SK-N-SH (cell line): ENCODE measurements at regions not wholly inside any gene's neighbourhood (a gene's known extent, or its start where the extent isn't known, plus 50 kb on each side); places are given as distances from the start of the nearest gene placed in this dataset.

Experiments used
- CTCF ChIA-PET: fragments of 300-600, 350-600 bp; formaldehyde crosslinking; extraction: SDS; loops from one replicate; lab custom pipeline; 2021; lab: Yijun Ruan, JAX
- POLR2A ChIA-PET: fragments of 350-600 bp; sonication (Branson Sonifier 250); formaldehyde crosslinking; extraction: SDS; loops from one replicate; lab custom pipeline; 2020; ENCODE audit warnings: antibody characterized with exemption, inconsistent platforms; lab: Yijun Ruan, JAX
- DNase-seq: peaks from one replicate; pipeline ENCODE4 v3.0.0; 2012
- H2AFZ ChIP-seq: fragments of 200-600 bp; sonication (generic); 2 replicates; pipeline ENCODE4 v1.8.1; 2016; ENCODE audit warnings: antibody characterized with exemption, mild to moderate bottlenecking, low read depth
- H3F3A ChIP-seq: fragments of 200-600 bp; sonication (generic); replicated peaks from 2 replicates; pipeline ENCODE3; 2016; ENCODE audit warnings: antibody characterized with exemption, mild to moderate bottlenecking; ENCODE audit not compliant: insufficient read depth
- H3K27ac ChIP-seq, 2 experiments: fragments of 200-500 bp in 1 of 2; fragments of 200-600 bp in 1 of 2; sonication (Bioruptor generic) in 1 of 2; sonication (generic), shearing (Covaris generic) in 1 of 2; 2 replicates each; pipeline versions ENCODE4 v1.5.1 to v1.6.1; 2014 to 2016; ENCODE audit warnings: low read depth in 2 of 2, inconsistent platforms in 1 of 2, low read length in 1 of 2, mild to moderate bottlenecking in 1 of 2, mixed read lengths in 1 of 2
- H3K27me3 ChIP-seq: fragments of 200-600 bp; sonication (generic), shearing (Covaris generic); 2 replicates; pipeline ENCODE4 v1.6.1; 2016; ENCODE audit warnings: mixed run types; ENCODE audit not compliant: insufficient read depth
- H3K36me3 ChIP-seq, 2 experiments: fragments of 200-500 bp in 1 of 2; fragments of 200-600 bp in 1 of 2; sonication (Bioruptor generic) in 1 of 2; sonication (generic) in 1 of 2; replicated peaks in 1 of 2; 2 replicates each; pipeline versions ENCODE3 to v1.5.1; 2014 to 2016; ENCODE audit warnings: low read length in 1 of 2, mild to moderate bottlenecking in 1 of 2; ENCODE audit not compliant: insufficient read depth in 2 of 2, control insufficient read depth in 1 of 2
- H3K4me1 ChIP-seq, 2 experiments: fragments of 200-500 bp in 1 of 2; fragments of 200-600 bp in 1 of 2; sonication (Bioruptor generic) in 1 of 2; sonication (generic), shearing (Covaris generic) in 1 of 2; 2 replicates each; pipeline versions ENCODE4 v1.5.1 to v1.6.1; 2014 to 2016; ENCODE audit warnings: low read depth in 1 of 2, low read length in 1 of 2, mixed run types in 1 of 2; ENCODE audit not compliant: insufficient read depth in 2 of 2, control insufficient read depth in 1 of 2
- H3K4me2 ChIP-seq: fragments of 200-600 bp; sonication (generic), shearing (Covaris generic); 2 replicates; pipeline ENCODE4 v1.6.1; 2017; ENCODE audit warnings: mixed run types
- H3K4me3 ChIP-seq, 2 experiments: fragments of 200-500 bp in 1 of 2; fragments of 200-600 bp in 1 of 2; sonication (Bioruptor generic) in 1 of 2; sonication (generic), shearing (Covaris generic) in 1 of 2; 2 replicates each; pipeline versions ENCODE4 v1.5.1 to v1.8.1; 2014 to 2016; ENCODE audit warnings: low read depth in 2 of 2, inconsistent platforms in 1 of 2, low read length in 1 of 2, mild to moderate bottlenecking in 1 of 2, mixed read lengths in 1 of 2, moderate library complexity in 1 of 2
- H3K79me2 ChIP-seq: fragments of 200-600 bp; sonication (generic); 2 replicates; pipeline ENCODE4 v1.8.1; 2017; ENCODE audit warnings: mild to moderate bottlenecking; ENCODE audit not compliant: insufficient read depth
- H3K9ac ChIP-seq: fragments of 200-600 bp; sonication (generic); 2 replicates; pipeline ENCODE4 v1.6.1; 2017; ENCODE audit warnings: mixed run types
- H3K9me2 ChIP-seq: fragments of 200-600 bp; sonication (generic); 2 replicates; pipeline ENCODE4 v1.6.1; 2017; ENCODE audit warnings: mixed run types
- H3K9me3 ChIP-seq: fragments of 200-600 bp; sonication (generic); 2 replicates; pipeline ENCODE4 v1.6.1; 2017; ENCODE audit warnings: mixed run types, mild to moderate bottlenecking, moderate library complexity
- H4K20me1 ChIP-seq: fragments of 200-600 bp; sonication (generic); 2 replicates; pipeline ENCODE4 v1.6.1; 2017; ENCODE audit warnings: mild to moderate bottlenecking, mixed run types; ENCODE audit not compliant: insufficient read depth
- CTCF ChIP-seq: fragments of 200-600 bp; sonication (generic); IDR thresholded peaks from 2 replicates; pipeline ENCODE4 v1.6.1; 2017; ENCODE audit warnings: antibody characterized with exemption, mild to moderate bottlenecking, moderate library complexity
- EZH2phosphoT487 ChIP-seq: fragments of 200-600 bp; sonication (generic); IDR thresholded peaks from 2 replicates; pipeline ENCODE4 v1.6.1; 2017; ENCODE audit warnings: low read depth, mixed run types, mild to moderate bottlenecking, antibody characterized with exemption, moderate library complexity, borderline replicate concordance
- FOSL2 ChIP-seq: IDR thresholded peaks from 2 replicates; pipeline ENCODE4 v1.4.0; 2012; ENCODE audit warnings: low read depth, mild to moderate bottlenecking, moderate library complexity, borderline replicate concordance
- FOXM1 ChIP-seq: IDR thresholded peaks from 2 replicates; pipeline ENCODE4 v1.4.0; 2012; ENCODE audit warnings: low read depth, mild to moderate bottlenecking
- GABPA ChIP-seq: IDR thresholded peaks from 2 replicates; pipeline ENCODE4 v1.4.0; 2012; ENCODE audit warnings: low read depth, mild to moderate bottlenecking
- GATA2 ChIP-seq: sonication (generic); formaldehyde crosslinking; IDR thresholded peaks from 2 replicates; pipeline ENCODE4 v1.5.0; 2020; ENCODE audit warnings: mild to moderate bottlenecking, missing genetic modification reagents
- MAX ChIP-seq: IDR thresholded peaks from 2 replicates; pipeline ENCODE4 v1.4.0; 2012; ENCODE audit warnings: low read depth
- MEF2A ChIP-seq: IDR thresholded peaks from 2 replicates; pipeline ENCODE4 v1.4.0; 2012; ENCODE audit warnings: low read depth, borderline replicate concordance
- MXI1 ChIP-seq: IDR thresholded peaks from 2 replicates; pipeline ENCODE4 v1.6.1; 2012; ENCODE audit warnings: mild to moderate bottlenecking, low read depth, low read length, improper control_type of control experiment
- POLR2AphosphoS5 ChIP-seq: IDR thresholded peaks from 2 replicates; pipeline ENCODE4 v1.6.1; 2012; ENCODE audit warnings: low read depth, low read length
- REST ChIP-seq: IDR thresholded peaks from 2 replicates; pipeline ENCODE4 v1.6.1; 2012; ENCODE audit warnings: mild to moderate bottlenecking, low read depth, low read length, moderate library complexity
- SIN3A ChIP-seq: IDR thresholded peaks from 2 replicates; pipeline ENCODE4 v1.6.1; 2012; ENCODE audit warnings: low read depth, mild to moderate bottlenecking, low read length, moderate library complexity, borderline replicate concordance
- SMC3 ChIP-seq: IDR thresholded peaks from 2 replicates; pipeline ENCODE4 v1.6.1; 2012; ENCODE audit warnings: low read depth, low read length, improper control_type of control experiment
- TAF1 ChIP-seq: IDR thresholded peaks from 2 replicates; pipeline ENCODE4 v1.6.1; 2012; ENCODE audit warnings: low read depth, mild to moderate bottlenecking, low read length, moderate library complexity, borderline replicate concordance
- TEAD4 ChIP-seq: IDR thresholded peaks from 2 replicates; pipeline ENCODE4 v1.4.0; 2012; ENCODE audit warnings: mild to moderate bottlenecking, borderline replicate concordance; ENCODE audit not compliant: insufficient read depth
- USF2 ChIP-seq: fragments of 150-350 bp; IDR thresholded peaks from 2 replicates; pipeline ENCODE4 v1.6.1; 2017; ENCODE audit warnings: antibody characterized with exemption, low read length, low read depth, borderline replicate concordance
- YY1 ChIP-seq: IDR thresholded peaks from 2 replicates; pipeline ENCODE4 v1.4.0; 2012; ENCODE audit warnings: low read depth, mild to moderate bottlenecking
- ZBTB33 ChIP-seq: IDR thresholded peaks from 2 replicates; pipeline ENCODE4 v1.4.0; 2012; ENCODE audit warnings: low read depth, borderline replicate concordance
- WGBS: methylation state at CpG from one replicate; pipeline ENCODE4 v1.1.6; 2017; ENCODE audit warnings: low lambda C conversion rate; 5-methylcytosine and 5-hydroxymethylcytosine counted together

- TF ChIP-seq GATA2 (CRISPR knock-in tag) (no peak), REST (no peak), USF2 (no peak), CTCF (no peak), GABPA (no peak), YY1 (no peak), SIN3A (no peak), POLR2AphosphoS5 (no peak), MXI1 (no peak), FOSL2 (no peak)
- Histone ChIP-seq H3K79me2 (no peaks in the 10 kb centered on the region), H3K4me2 (no peak overlapping the region), H3K4me1 (peaks cover 0 to 2% of the 10 kb centered on the region in 2 experiments; a peak in 1 of 4 replicates), H3K36me3 (no peaks in the 10 kb centered on the region), H2AFZ (no peak overlapping the region), H3K4me3 (no peak overlapping the region), H3K9me3 (no peaks in the 10 kb centered on the region), H3K27me3 (no peaks in the 10 kb centered on the region), H3K9me2 (no peaks in the 10 kb centered on the region), H3F3A (no peaks in the 10 kb centered on the region), H3K9ac (no peak overlapping the region), H3K27ac (no peak overlapping the region), H4K20me1 (no peaks in the 10 kb centered on the region)
- 31% methylated on average over 3 of the region's 3 CpGs for WGBS
- no peak for DNase-seq
- POLR2A ChIA-PET: no interaction called here
- CTCF ChIA-PET: interaction anchor here (0.6 to 1.8 kb wide), 4 partner anchors 9 to 83 kb away, joined by 3 to 7 read pairs (median 5); no protein-coding TSS in a partner anchor
These were observed 323.9 kb upstream of the MSX2 start for GRCh38 chr5:174400461-174400860.

- POLR2A ChIA-PET: no interaction called here
- no peaks in the 10 kb centered on the region for H3K9me3 ChIP-seq
- H3K27me3 ChIP-seq: no peaks in the 10 kb centered on the region
- H3K4me3 ChIP-seq: no peak overlapping the region
- no peaks in the 10 kb centered on the region for H3F3A ChIP-seq
- no peaks in the 10 kb centered on the region for H3K36me3 ChIP-seq
- H3K9ac ChIP-seq: no peak overlapping the region
- H3K9me2 ChIP-seq: no peaks in the 10 kb centered on the region
- CTCF ChIA-PET: interaction anchor here (1.0 to 2.4 kb wide), 10 partner anchors 9 to 508 kb away, joined by 3 to 8 read pairs (median 4); no protein-coding TSS in a partner anchor
- no peak overlapping the region for H3K27ac ChIP-seq
- TF ChIP-seq TEAD4 (no peak), TAF1 (no peak), SMC3 (no peak), FOXM1 (no peak), EZH2phosphoT487 (no peak), POLR2AphosphoS5 (no peak), ZBTB33 (no peak), FOSL2 (no peak), MEF2A (no peak), MAX (no peak), GATA2 (CRISPR knock-in tag) (no peak)
- TF ChIP-seq, all 33 proteins: peak for 0
- no peak for DNase-seq
- H3K4me2 ChIP-seq: no peak overlapping the region
- H3K79me2 ChIP-seq: no peaks in the 10 kb centered on the region
- H3K4me1 ChIP-seq: peaks cover 0 to 2% of the 10 kb centered on the region in 2 experiments; a peak in 1 of 4 replicates
- H4K20me1 ChIP-seq: no peaks in the 10 kb centered on the region
- 71% methylated on average over 5 of the region's 5 CpGs for WGBS
- no peak overlapping the region for H2AFZ ChIP-seq
These were observed 322.6 kb upstream of the MSX2 start for GRCh38 chr5:174401793-174402192.
